CD4-positive, alpha-beta T cell (primary cell): ENCODE measurements at regions not wholly inside any gene's neighbourhood (a gene's known extent, or its start where the extent isn't known, plus 50 kb on each side); places are given as distances from the start of the nearest gene placed in this dataset.

Experiments used
- ATAC-seq: fragments of 200-7000 bp; cut with Tn5 transposase; one replicate; pipeline ENCODE4 v1.10.0; 2022; ENCODE audit warnings: mild to moderate bottlenecking; ENCODE audit not compliant: poor library complexity
- CTCF ChIA-PET: fragments of 350-600 bp; sonication (Branson Sonifier 250); formaldehyde crosslinking; loops from one replicate; lab custom pipeline; 2021; ENCODE audit warnings: antibody characterized with exemption, inconsistent platforms; lab: Charles Lee
- POLR2A ChIA-PET: fragments of 350-600 bp; sonication (Branson Sonifier 250); formaldehyde crosslinking; loops from one replicate; lab custom pipeline; 2021; ENCODE audit warnings: antibody characterized with exemption, inconsistent platforms; lab: Charles Lee
- DNase-seq, 14 experiments: peaks; one replicate each; pipeline ENCODE4 v3.0.0-alpha.2; 2013 to 2020; ENCODE audit warnings: mixed read lengths in 2 of 14
- H3K27ac ChIP-seq, 2 donors: one replicate each; pipeline versions ENCODE4 v1.5.1 to v1.7.0; 2013; ENCODE audit warnings: low read length in 2 of 2, low read depth in 1 of 2, mild to moderate bottlenecking in 1 of 2
- H3K27me3 ChIP-seq, 2 experiments: 1 replicate in 1 of 2; 2 replicates in 1 of 2; pipeline versions ENCODE4 v1.6.1 to v1.7.0; 2013; ENCODE audit warnings: low read length in 2 of 2, control low read depth in 1 of 2, mild to moderate bottlenecking in 1 of 2, moderate library complexity in 1 of 2; ENCODE audit not compliant: insufficient read depth in 2 of 2, control insufficient read depth in 1 of 2
- H3K36me3 ChIP-seq: one replicate; pipeline ENCODE4 v1.6.1; 2013; ENCODE audit warnings: low read length, control low read depth; ENCODE audit not compliant: insufficient read depth
- H3K4me1 ChIP-seq: one replicate; pipeline ENCODE4 v1.6.1; 2013; ENCODE audit warnings: low read length, control low read depth; ENCODE audit not compliant: insufficient read depth
- H3K4me3 ChIP-seq: one replicate; pipeline ENCODE4 v1.5.1; 2013; ENCODE audit warnings: mild to moderate bottlenecking, low read length, moderate library complexity
- H3K9me3 ChIP-seq, 2 experiments: 1 replicate in 1 of 2; 2 replicates in 1 of 2; pipeline versions ENCODE4 v1.6.1 to v1.7.0; 2013; ENCODE audit warnings: low read length in 2 of 2, mild to moderate bottlenecking in 2 of 2, control low read depth in 1 of 2, moderate library complexity in 1 of 2; ENCODE audit not compliant: control insufficient read depth in 1 of 2, insufficient read depth in 1 of 2
- H3K27ac Mint-ChIP-seq: one replicate; pipeline ENCODE4 v1.8.0; 2020; ENCODE audit warnings: mixed read lengths
- H3K27me3 Mint-ChIP-seq: one replicate; pipeline ENCODE4 v1.8.0; 2021; ENCODE audit warnings: mixed read lengths
- H3K36me3 Mint-ChIP-seq: one replicate; pipeline ENCODE4 v1.8.0; 2021; ENCODE audit warnings: low read depth, mixed read lengths
- H3K4me1 Mint-ChIP-seq: one replicate; pipeline ENCODE4 v1.8.0; 2021; ENCODE audit warnings: low read depth, mixed read lengths
- H3K4me3 Mint-ChIP-seq: one replicate; pipeline ENCODE4 v1.8.0; 2020; ENCODE audit warnings: mild to moderate bottlenecking, mixed read lengths
- H3K9me3 Mint-ChIP-seq: one replicate; pipeline ENCODE4 v1.8.0; 2020; ENCODE audit warnings: mixed read lengths
- CTCF ChIP-seq: fragments of 200-600 bp; IDR thresholded peaks from one replicate; pipeline ENCODE4 v1.8.0; 2022; ENCODE audit warnings: antibody characterized with exemption, mild to moderate bottlenecking
- intact Hi-C, 2 experiments: fragments of 100-400 bp; cut with DNase I in 1 of 2; cut with micrococcal nuclease in 1 of 2; formaldehyde crosslinking; loops; one replicate each; pipeline versions ENCODE4 v1.15.1 to v1.9.0; 2023 to 2025; cut with DNase I, micrococcal nuclease

- no peaks in the 10 kb centered on the region for H3K9me3 Mint-ChIP-seq
- POLR2A ChIA-PET: no interaction called here
- H3K36me3 Mint-ChIP-seq: no peaks in the 10 kb centered on the region
- H3K27me3 Mint-ChIP-seq: no peaks in the 10 kb centered on the region
- Histone ChIP-seq H3K4me3 (no peak overlapping the region), H3K36me3 (no peaks in the 10 kb centered on the region), H3K27me3 (no peaks in the 10 kb centered on the region), H3K9me3 (no peaks in the 10 kb centered on the region), H3K4me1 (no peaks in the 10 kb centered on the region), H3K27ac (no peak overlapping the region)
- H3K4me1 Mint-ChIP-seq: no peaks in the 10 kb centered on the region
- no peak overlapping the region for H3K4me3 Mint-ChIP-seq
- DNase-seq: no peak
- H3K27ac Mint-ChIP-seq: no peak overlapping the region
- ATAC-seq: no peak
- intact Hi-C loops: no loop called here
- no peak for TF ChIP-seq CTCF
- CTCF ChIA-PET: no interaction called here
Measured at GRCh38 chr3:106688464-106688863, 688.8 kb upstream of the CCDC54 start.

- intact Hi-C loops: no loop called here
- H3K4me1 Mint-ChIP-seq: no peaks in the 10 kb centered on the region
- no peaks in the 10 kb centered on the region for H3K27me3 Mint-ChIP-seq
- POLR2A ChIA-PET: no interaction called here
- H3K36me3 ChIP-seq: no peaks in the 10 kb centered on the region
- H3K9me3 Mint-ChIP-seq: no peaks in the 10 kb centered on the region
- H3K27ac Mint-ChIP-seq: no peak overlapping the region
- no peak for DNase-seq
- CTCF ChIA-PET: no interaction called here
- H3K4me3 ChIP-seq: no peak overlapping the region
- H3K4me1 ChIP-seq: no peaks in the 10 kb centered on the region
- no peak overlapping the region for H3K27ac ChIP-seq
- TF ChIP-seq CTCF: no peak
- no peaks in the 10 kb centered on the region for H3K27me3 ChIP-seq
- no peak for ATAC-seq
- no peaks in the 10 kb centered on the region for H3K36me3 Mint-ChIP-seq
- no peak overlapping the region for H3K4me3 Mint-ChIP-seq
- H3K9me3 ChIP-seq: no peaks in the 10 kb centered on the region
Measured at GRCh38 chr3:106691476-106691875, 685.8 kb upstream of the CCDC54 start.

GRCh38 chr3:106692624-106693023 is 684.6 kb upstream of the CCDC54 start:
- H3K27me3 ChIP-seq: no peaks in the 10 kb centered on the region
- H3K4me3 ChIP-seq: no peak overlapping the region
- no peaks in the 10 kb centered on the region for H3K9me3 ChIP-seq
- no peak overlapping the region for H3K27ac ChIP-seq
- intact Hi-C loops: no loop called here
- ChIA-PET POLR2A (no interaction called here), CTCF (no interaction called here)
- no peak for ATAC-seq
- H3K4me3 Mint-ChIP-seq: no peak overlapping the region
- no peak for TF ChIP-seq CTCF
- no peaks in the 10 kb centered on the region for H3K4me1 Mint-ChIP-seq
- H3K4me1 ChIP-seq: no peaks in the 10 kb centered on the region
- H3K9me3 Mint-ChIP-seq: no peaks in the 10 kb centered on the region
- no peaks in the 10 kb centered on the region for H3K36me3 Mint-ChIP-seq
- H3K27me3 Mint-ChIP-seq: no peaks in the 10 kb centered on the region
- H3K27ac Mint-ChIP-seq: no peak overlapping the region
- no peaks in the 10 kb centered on the region for H3K36me3 ChIP-seq
- DNase-seq: no peak
